ENCODE measurements at regions not wholly inside any gene's neighbourhood (a gene's known extent, or its start where the extent isn't known, plus 50 kb on each side); places are given as distances from the start of the nearest gene placed in this dataset.

- no peaks in the 10 kb centered on the region for H3K36me3 Mint-ChIP-seq (ENCODE audit: insufficient read depth)
- H3K9me3 Mint-ChIP-seq, result no peaks in the 10 kb centered on the region
- no peak for ATAC-seq (replicated peaks; ENCODE audit: extremely low read depth, poor library complexity, severe bottlenecking)
- no peak for DNase-seq (ENCODE audit: low spot score in 2 of 2)
- H3K4me1 Mint-ChIP-seq, result no peaks in the 10 kb centered on the region
- peaks cover 17% of the 10 kb centered on the region for H3K27me3 Mint-ChIP-seq
- H3K4me3 Mint-ChIP-seq, result no peak overlapping the region
- H3K27ac Mint-ChIP-seq (ENCODE audit: low read depth), result no peak overlapping the region
Observed at GRCh38 chr18:49709347-49709690, 104.0 kb downstream of the ACAA2 start.

- Mint-ChIP-seq H3K36me3 (ENCODE audit: insufficient read depth) (no peaks in the 10 kb centered on the region), H3K27ac (ENCODE audit: low read depth) (no peak overlapping the region), H3K4me1 (no peaks in the 10 kb centered on the region), H3K27me3 (peaks cover 17% of the 10 kb centered on the region), H3K4me3 (no peak overlapping the region), H3K9me3 (no peaks in the 10 kb centered on the region)
- DNase-seq (ENCODE audit: low spot score in 2 of 2) (no peak), ATAC-seq (replicated peaks; ENCODE audit: extremely low read depth, poor library complexity, severe bottlenecking) (no peak)
Observed at GRCh38 chr18:49708662-49709346, 104.5 kb downstream of the ACAA2 start.

- peaks cover 7% of the 10 kb centered on the region for H3K27me3 Mint-ChIP-seq
- no peaks in the 10 kb centered on the region for H3K9me3 Mint-ChIP-seq
- H3K36me3 Mint-ChIP-seq (ENCODE audit: insufficient read depth), result no peaks in the 10 kb centered on the region
- H3K27ac Mint-ChIP-seq (ENCODE audit: low read depth), result no peak overlapping the region
- no peak for DNase-seq (ENCODE audit: low spot score in 2 of 2)
- H3K4me3 Mint-ChIP-seq, result no peak overlapping the region
- ATAC-seq (replicated peaks; ENCODE audit: extremely low read depth, poor library complexity, severe bottlenecking), result no peak
- H3K4me1 Mint-ChIP-seq, result no peaks in the 10 kb centered on the region
Observed at GRCh38 chr18:49707599-49707998, 105.7 kb downstream of the ACAA2 start.

- H3K4me1 Mint-ChIP-seq, result no peaks in the 10 kb centered on the region
- H3K9me3 Mint-ChIP-seq, result no peaks in the 10 kb centered on the region
- peaks cover 7% of the 10 kb centered on the region for H3K27me3 Mint-ChIP-seq
- no peak overlapping the region for H3K27ac Mint-ChIP-seq (ENCODE audit: low read depth)
- no peak overlapping the region for H3K4me3 Mint-ChIP-seq
- DNase-seq (ENCODE audit: low spot score in 2 of 2) (no peak), ATAC-seq (replicated peaks; ENCODE audit: extremely low read depth, poor library complexity, severe bottlenecking) (no peak)
- no peaks in the 10 kb centered on the region for H3K36me3 Mint-ChIP-seq (ENCODE audit: insufficient read depth)
Observed at GRCh38 chr18:49704334-49704733, 109.0 kb downstream of the ACAA2 start.

GRCh38 chr18:49701190-49701589 lies 112.1 kb downstream of the ACAA2 start:
- Mint-ChIP-seq H3K27ac (ENCODE audit: low read depth) (no peak overlapping the region), H3K4me3 (no peak overlapping the region), H3K9me3 (no peaks in the 10 kb centered on the region), H3K36me3 (ENCODE audit: insufficient read depth) (no peaks in the 10 kb centered on the region), H3K27me3 (peaks cover 7% of the 10 kb centered on the region), H3K4me1 (no peaks in the 10 kb centered on the region)
- no peak for DNase-seq (ENCODE audit: low spot score in 2 of 2)
- no peak for ATAC-seq (replicated peaks; ENCODE audit: extremely low read depth, poor library complexity, severe bottlenecking)

GRCh38 chr18:49699303-49699702 lies 114.0 kb downstream of the ACAA2 start:
- no peak for DNase-seq (ENCODE audit: low spot score in 2 of 2)
- Mint-ChIP-seq H3K27me3 (peaks cover 3% of the 10 kb centered on the region), H3K9me3 (no peaks in the 10 kb centered on the region), H3K36me3 (ENCODE audit: insufficient read depth) (no peaks in the 10 kb centered on the region), H3K27ac (ENCODE audit: low read depth) (no peak overlapping the region), H3K4me1 (no peaks in the 10 kb centered on the region), H3K4me3 (no peak overlapping the region)
- ATAC-seq (replicated peaks; ENCODE audit: extremely low read depth, poor library complexity, severe bottlenecking), result no peak

GRCh38 chr18:49698525-49699025 lies 114.8 kb downstream of the ACAA2 start:
- no peak overlapping the region for H3K27ac Mint-ChIP-seq (ENCODE audit: low read depth)
- H3K27me3 Mint-ChIP-seq, result no peaks in the 10 kb centered on the region
- no peaks in the 10 kb centered on the region for H3K36me3 Mint-ChIP-seq (ENCODE audit: insufficient read depth)
- DNase-seq (ENCODE audit: low spot score in 2 of 2) (no peak), ATAC-seq (replicated peaks; ENCODE audit: extremely low read depth, poor library complexity, severe bottlenecking) (no peak)
- H3K4me1 Mint-ChIP-seq, result no peaks in the 10 kb centered on the region
- H3K4me3 Mint-ChIP-seq, result no peak overlapping the region
- no peaks in the 10 kb centered on the region for H3K9me3 Mint-ChIP-seq

GRCh38 chr18:49697757-49698524 lies 115.4 kb downstream of the ACAA2 start:
- H3K27me3 Mint-ChIP-seq, result no peaks in the 10 kb centered on the region
- DNase-seq (ENCODE audit: low spot score in 2 of 2) (no peak), ATAC-seq (replicated peaks; ENCODE audit: extremely low read depth, poor library complexity, severe bottlenecking) (no peak)
- H3K27ac Mint-ChIP-seq (ENCODE audit: low read depth), result no peak overlapping the region
- no peaks in the 10 kb centered on the region for H3K36me3 Mint-ChIP-seq (ENCODE audit: insufficient read depth)
- H3K4me1 Mint-ChIP-seq, result no peaks in the 10 kb centered on the region
- no peak overlapping the region for H3K4me3 Mint-ChIP-seq
- no peaks in the 10 kb centered on the region for H3K9me3 Mint-ChIP-seq

- Mint-ChIP-seq H3K9me3 (no peaks in the 10 kb centered on the region), H3K4me1 (no peaks in the 10 kb centered on the region), H3K27me3 (no peaks in the 10 kb centered on the region), H3K4me3 (no peak overlapping the region), H3K36me3 (ENCODE audit: insufficient read depth) (no peaks in the 10 kb centered on the region), H3K27ac (ENCODE audit: low read depth) (no peak overlapping the region)
- ATAC-seq (replicated peaks; ENCODE audit: extremely low read depth, poor library complexity, severe bottlenecking) (no peak), DNase-seq (ENCODE audit: low spot score in 2 of 2) (no peak)
Observed at GRCh38 chr18:49697049-49697448, 116.3 kb downstream of the ACAA2 start.

GRCh38 chr18:49694402-49694801 lies 118.9 kb downstream of the ACAA2 start:
- no peak overlapping the region for H3K27ac Mint-ChIP-seq (ENCODE audit: low read depth)
- no peak for ATAC-seq (replicated peaks; ENCODE audit: extremely low read depth, poor library complexity, severe bottlenecking)
- DNase-seq (ENCODE audit: low spot score in 2 of 2), result no peak
- no peaks in the 10 kb centered on the region for H3K36me3 Mint-ChIP-seq (ENCODE audit: insufficient read depth)
- no peak overlapping the region for H3K4me3 Mint-ChIP-seq
- peaks cover 14% of the 10 kb centered on the region for H3K4me1 Mint-ChIP-seq
- no peaks in the 10 kb centered on the region for H3K27me3 Mint-ChIP-seq
- H3K9me3 Mint-ChIP-seq, result no peaks in the 10 kb centered on the region

GRCh38 chr18:49693717-49694005 lies 119.7 kb downstream of the ACAA2 start:
- DNase-seq (ENCODE audit: low spot score in 2 of 2), result no peak
- Mint-ChIP-seq H3K4me3 (no peak overlapping the region), H3K27me3 (no peaks in the 10 kb centered on the region), H3K4me1 (peaks cover 14% of the 10 kb centered on the region), H3K9me3 (no peaks in the 10 kb centered on the region), H3K36me3 (ENCODE audit: insufficient read depth) (no peaks in the 10 kb centered on the region), H3K27ac (ENCODE audit: low read depth) (no peak overlapping the region)
- ATAC-seq (replicated peaks; ENCODE audit: extremely low read depth, poor library complexity, severe bottlenecking), result no peak

GRCh38 chr18:49692906-49693716 lies 120.2 kb downstream of the ACAA2 start:
- ATAC-seq (replicated peaks; ENCODE audit: extremely low read depth, poor library complexity, severe bottlenecking), result no peak
- H3K27me3 Mint-ChIP-seq, result no peaks in the 10 kb centered on the region
- no peaks in the 10 kb centered on the region for H3K9me3 Mint-ChIP-seq
- H3K27ac Mint-ChIP-seq (ENCODE audit: low read depth), result no peak overlapping the region
- H3K36me3 Mint-ChIP-seq (ENCODE audit: insufficient read depth), result no peaks in the 10 kb centered on the region
- H3K4me1 Mint-ChIP-seq, result peaks cover 14% of the 10 kb centered on the region
- DNase-seq (ENCODE audit: low spot score in 2 of 2), result no peak
- H3K4me3 Mint-ChIP-seq, result no peak overlapping the region

GRCh38 chr18:49691177-49691608 lies 122.1 kb downstream of the ACAA2 start:
- Mint-ChIP-seq H3K27ac (ENCODE audit: low read depth) (peak overlapping the region; percentile 54), H3K4me3 (peak overlapping the region; percentile 51), H3K27me3 (no peaks in the 10 kb centered on the region), H3K4me1 (peaks cover 14% of the 10 kb centered on the region), H3K9me3 (no peaks in the 10 kb centered on the region), H3K36me3 (ENCODE audit: insufficient read depth) (no peaks in the 10 kb centered on the region)
- no peak for DNase-seq (ENCODE audit: low spot score in 2 of 2)
- no peak for ATAC-seq (replicated peaks; ENCODE audit: extremely low read depth, poor library complexity, severe bottlenecking)
